ENCODE measurements at regions not wholly inside any gene's neighbourhood (a gene's known extent, or its start where the extent isn't known, plus 50 kb on each side); places are given as distances from the start of the nearest gene placed in this dataset.

DNA sequence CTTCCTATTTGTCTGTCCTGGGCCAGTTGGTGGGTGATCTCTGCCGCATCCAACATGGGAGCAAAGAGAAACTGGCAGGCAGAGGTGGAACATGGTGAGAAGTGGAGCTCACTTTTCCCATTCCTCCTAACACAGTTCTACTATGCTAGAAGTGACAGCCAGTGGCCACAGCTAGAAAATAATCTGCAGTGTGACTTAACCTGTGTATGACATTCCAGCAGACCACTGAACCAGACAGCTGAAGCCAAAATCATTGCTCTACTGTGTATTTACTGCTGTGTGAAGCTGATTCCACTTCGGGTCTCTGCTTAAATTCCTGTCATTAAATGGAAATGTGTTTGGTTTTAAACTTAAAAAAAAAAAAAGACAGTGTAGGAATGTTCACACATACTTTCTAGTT, 523.0 kb downstream of the MTRR start:
- TF ChIP-seq CTCF (optimal IDR thresholded peaks at IDR 0.05 in 1 of 3, IDR thresholded peaks at IDR 0.05 in 1 of 3, conservative IDR thresholded peaks at IDR 0.05 in 1 of 3; ENCODE audit: extremely low read depth in 1 of 3, insufficient read depth in 2 of 3, low read length in 3 of 3) = no peak
- TF ChIP-seq EZH2 (IDR thresholded peaks at IDR 0.05; ENCODE audit: low read length) = no peak

All from keratinocyte (primary cell).